ENCODE measurements at regions not wholly inside any gene's neighbourhood (a gene's known extent, or its start where the extent isn't known, plus 50 kb on each side); places are given as distances from the start of the nearest gene placed in this dataset.
"Not testable (repeated sequence)": the region's sequence is repeated elsewhere in the genome, so short reads cannot be mapped to it uniquely, and the experiment has no call there.

DNA sequence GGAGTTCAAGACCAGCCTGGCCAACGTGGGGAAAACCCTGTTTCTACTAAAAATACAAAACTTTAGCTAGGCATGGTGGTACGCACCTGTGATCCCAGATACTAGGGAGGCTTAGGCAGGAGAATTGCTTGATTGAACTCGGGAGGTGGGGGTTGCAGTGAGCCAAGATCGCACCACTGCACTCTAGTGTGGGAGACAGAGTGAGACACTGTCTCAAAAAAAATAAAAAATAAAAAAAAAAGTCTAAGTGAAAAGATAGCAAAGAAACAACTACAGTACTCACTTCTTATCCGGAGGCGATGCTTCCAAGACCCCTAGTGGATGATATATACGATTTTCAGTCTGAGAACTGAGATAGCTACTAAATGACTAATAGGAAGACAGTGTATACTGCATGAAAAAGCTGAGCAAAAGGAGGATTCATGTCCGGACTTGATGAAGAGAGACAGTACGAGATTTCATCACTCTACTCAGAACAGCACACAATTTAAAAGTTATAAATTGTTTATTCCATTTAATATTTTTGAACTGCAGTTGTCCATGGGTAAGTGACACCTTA is 138.7 kb upstream of the GOLGA6L6 start:
- DNase-seq (ENCODE audit: low spot score) = not testable (repeated sequence)

DNA sequence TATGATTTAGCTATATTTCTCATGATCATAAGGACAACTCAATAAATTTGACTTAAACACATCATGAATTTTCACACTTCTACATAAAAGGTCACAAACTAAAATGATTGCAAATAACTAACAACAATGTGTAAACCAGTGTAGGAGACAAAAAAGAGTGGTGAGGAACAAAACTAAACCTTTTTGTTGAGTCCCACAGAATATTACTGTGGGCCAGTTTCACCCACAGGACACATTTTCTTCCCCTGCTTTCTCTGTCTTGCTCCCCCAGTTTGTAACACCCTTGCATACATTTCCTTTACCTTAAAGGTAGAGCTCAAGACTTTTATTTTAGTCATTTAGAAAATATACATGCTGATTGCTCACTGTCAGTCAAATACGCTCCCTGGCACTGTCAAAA is 130.9 kb upstream of the GOLGA6L6 start:
- DNase-seq (ENCODE audit: low spot score) = no peak

DNA sequence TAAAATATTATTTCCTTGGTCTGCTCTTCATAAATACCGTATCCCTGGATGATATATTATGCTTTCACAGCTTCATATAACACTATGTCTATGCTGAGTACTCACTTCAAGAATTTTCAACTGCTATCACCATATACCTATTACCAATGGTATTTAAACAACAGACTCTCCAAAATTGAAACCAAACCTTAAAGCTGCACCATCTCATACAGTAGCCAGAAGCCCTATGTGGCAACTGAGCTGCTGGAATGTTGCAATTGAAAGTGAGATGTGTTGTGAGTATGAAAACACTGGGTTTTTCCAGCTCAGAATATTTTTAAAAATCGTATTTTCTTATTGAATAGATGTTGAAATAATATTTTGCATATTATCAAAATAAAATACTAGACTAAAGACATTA is 130.1 kb upstream of the GOLGA6L6 start:
- DNase-seq (ENCODE audit: low spot score) = no peak

DNA sequence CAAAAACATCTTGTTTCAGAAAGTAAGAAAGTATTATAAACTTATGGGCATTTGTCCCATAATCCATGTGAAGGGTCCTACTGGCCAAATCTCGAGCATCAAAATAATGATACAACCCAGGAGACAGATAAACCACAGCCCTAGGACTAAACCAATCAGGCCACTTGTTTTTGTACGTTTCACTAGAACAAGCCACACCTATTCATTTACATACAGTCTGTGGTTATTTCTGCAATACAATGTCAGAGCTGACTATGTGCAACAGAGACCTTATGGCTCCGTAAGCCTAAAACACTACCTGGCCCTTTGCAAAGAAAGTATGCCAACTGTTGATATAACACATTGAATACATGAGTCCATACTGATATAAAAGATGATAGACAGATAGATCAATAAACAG is 124.8 kb upstream of the GOLGA6L6 start:
- DNase-seq (ENCODE audit: low spot score) = not testable (repeated sequence)

DNA sequence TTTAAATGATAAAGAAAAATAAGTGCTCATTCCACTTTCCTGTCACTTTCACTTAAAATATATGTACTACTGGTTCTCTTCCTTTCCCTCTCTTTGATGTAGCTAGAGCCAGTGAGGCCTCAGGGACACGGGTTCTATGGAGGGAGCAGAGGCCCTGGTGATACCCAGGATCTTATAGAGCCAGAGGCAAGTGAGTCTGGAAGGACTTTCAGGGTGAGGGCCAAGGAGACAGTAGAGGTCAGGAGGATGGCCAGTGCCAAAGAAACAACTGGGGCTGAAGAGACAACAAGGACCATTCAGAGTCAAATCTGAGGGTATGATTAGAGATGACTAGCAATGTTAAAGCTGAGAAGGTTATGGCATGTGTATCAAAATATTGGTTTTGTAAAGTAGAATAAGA is 124.1 kb upstream of the GOLGA6L6 start:
- no peak for DNase-seq (ENCODE audit: low spot score)

DNA sequence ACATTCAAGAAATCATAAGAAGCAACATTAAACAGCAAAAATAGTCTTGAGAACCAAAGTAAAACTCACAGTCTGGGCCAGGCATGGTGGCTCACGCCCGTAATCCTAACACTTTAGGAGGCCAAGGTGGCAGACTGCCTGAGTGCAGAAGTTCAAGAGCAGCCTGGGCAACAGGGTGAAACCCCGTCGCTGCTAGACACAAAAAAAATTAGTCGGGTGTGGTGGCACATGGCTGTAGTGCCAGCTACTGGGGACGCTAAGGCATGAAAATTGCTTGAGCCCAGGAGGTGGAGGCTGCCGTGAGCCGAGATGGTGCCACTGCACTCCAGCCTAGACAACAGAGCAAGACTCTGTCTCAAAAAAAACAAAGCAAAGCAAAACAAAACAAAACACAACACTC is 117.7 kb upstream of the GOLGA6L6 start:
- DNase-seq (ENCODE audit: low spot score) = no peak

DNA sequence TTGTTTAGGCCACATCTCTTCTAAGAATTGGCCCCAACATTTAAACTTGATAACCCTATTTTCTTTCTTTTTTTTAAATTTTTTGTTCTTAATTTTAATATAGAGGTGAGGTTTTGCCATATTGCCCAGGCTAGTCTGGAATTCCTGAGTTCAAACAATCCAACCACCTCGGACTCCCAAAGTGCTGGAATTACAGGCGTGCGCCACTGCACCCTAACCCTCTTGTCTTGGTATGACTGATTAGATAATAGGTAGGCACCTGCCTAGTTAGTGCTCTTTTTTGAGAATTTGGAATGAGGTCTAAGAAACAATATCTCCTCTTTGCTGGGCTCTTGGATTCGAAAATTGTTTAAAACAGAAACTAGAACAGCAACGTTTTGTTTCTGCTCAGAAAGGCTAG is 116.4 kb upstream of the GOLGA6L6 start:
- no peak for DNase-seq (ENCODE audit: low spot score)

DNA sequence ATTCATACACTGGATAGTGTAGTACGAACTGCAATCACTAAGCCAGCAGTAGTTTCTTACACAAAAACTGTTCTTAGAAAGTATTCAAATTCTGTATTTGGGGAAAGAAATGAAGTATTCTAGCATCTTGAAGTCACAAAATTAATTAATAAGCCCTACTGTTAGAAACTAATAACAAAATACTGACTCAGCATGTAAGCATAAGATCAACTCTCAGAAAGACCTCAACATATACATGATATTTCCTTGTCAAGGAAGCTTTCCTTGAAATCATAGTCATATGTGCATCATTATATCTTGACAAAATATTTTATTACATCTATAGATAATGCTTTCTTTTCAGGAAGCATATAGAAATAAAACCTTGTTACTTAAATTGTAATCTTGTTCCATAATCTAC is 115.5 kb upstream of the GOLGA6L6 start:
- DNase-seq (ENCODE audit: low spot score) = no peak

DNA sequence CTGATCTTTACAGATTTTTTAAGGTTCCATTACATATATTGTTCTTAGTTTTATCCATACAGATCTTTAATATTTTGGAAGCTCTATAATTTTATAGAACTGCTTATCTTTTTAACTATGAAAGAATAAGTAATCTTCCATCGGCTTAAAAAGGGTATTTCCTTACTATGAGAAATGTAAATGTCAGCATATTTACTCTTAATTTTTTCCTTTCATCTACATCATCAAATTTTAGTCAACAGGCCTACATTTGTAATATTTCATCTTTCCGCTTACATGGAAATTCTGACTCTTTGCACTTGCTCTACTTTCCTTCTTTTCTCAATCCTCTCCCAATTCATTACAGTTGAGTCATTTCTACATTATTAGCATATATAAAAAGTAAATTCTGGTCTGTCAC is 111.3 kb upstream of the GOLGA6L6 start:
- no peak for DNase-seq (ENCODE audit: low spot score)

DNA sequence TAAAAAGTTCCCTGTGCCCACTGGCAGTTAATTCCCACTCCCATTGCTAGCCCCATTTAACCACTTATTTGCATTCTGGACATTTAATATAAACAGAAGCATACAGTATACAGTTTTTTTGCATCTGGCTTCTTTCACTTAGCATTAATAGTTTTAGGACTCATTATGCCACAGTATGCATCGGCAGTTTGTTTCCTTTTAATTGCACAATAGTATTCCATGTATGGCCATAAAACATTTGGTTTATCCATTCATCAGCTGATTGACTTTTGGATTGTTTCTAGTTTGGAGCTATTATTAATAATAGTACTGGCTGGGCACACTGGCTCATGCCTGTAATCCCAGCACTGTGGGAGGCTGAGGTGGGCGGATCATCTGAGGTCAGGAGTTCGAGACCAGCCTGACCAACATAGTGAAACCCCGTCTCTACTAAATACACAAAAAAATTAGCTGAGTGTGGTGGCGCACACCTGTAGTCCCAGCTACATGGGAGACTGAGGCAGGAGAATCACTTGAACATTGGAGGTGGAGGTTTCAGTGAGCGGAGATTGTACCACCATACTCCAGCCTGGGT is 106.9 kb upstream of the GOLGA6L6 start:
- not testable (repeated sequence) for DNase-seq (ENCODE audit: low spot score)

DNA sequence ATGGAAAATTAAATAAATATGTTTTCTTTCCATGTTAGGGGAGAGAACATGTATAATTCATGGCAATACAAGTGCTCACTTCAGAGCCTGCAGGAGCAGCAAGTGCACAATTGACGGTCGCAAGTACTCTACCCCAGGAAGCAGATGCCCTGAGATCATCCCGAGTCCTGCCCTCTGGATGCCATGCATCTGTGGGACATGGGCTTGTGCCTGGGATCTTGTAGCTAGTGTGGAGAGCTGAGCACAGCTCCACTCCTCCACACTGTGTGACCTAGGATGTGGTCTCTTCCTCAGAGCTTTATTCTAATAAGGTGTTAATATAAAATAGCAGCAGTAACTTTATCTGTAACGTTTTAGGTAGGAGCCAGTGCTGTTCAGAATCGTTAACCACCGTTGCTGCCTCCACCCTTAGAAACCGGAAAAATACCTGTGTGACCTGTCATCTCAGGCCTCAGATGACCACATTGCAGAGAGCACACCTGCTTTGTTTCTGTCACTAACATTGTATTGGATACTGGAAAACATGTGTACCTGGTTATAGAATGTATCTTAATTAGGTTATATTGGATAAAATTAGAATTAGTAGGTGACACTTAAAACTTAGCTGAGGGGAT is 105.0 kb upstream of the GOLGA6L6 start:
- no peak for DNase-seq (ENCODE audit: low spot score)

DNA sequence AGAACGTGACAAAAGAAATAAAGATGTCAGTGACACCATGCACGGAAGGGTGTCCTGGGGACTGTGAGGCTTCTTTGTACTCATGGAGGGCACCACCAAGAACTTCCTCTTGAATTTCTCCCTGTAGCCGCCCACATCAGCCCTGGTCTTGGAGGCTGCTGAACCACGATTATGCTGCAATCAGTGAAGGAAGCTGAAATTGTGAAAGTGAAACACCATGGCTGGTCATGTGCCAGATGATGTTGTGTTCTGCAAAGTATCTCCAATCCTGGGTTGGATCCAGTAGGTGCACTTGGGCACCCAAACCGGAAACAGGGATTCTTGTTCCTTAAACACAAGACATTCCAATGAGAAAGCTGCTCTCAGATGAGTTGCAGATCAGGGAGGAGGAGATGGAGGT is 104.4 kb upstream of the GOLGA6L6 start:
- DNase-seq (ENCODE audit: low spot score) = no peak

DNA sequence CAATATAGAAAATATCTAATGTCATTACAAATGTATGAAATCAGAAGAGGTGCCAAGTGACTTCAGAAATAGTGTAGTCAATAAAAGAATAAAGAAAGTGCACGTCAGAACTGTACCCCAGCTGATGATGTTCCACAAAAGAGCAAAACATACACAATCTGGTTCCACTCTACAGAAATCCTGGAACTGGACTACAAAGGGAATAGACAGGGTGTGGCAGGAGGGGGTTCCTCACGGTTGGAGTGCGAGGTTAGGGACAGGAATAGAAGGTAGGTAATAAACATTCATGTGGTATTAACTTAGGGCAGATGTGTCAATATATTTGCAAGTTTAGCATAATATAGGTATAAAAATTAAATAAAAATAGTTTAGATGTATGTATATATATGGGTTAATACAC is 103.3 kb upstream of the GOLGA6L6 start:
- DNase-seq (ENCODE audit: low spot score) = no peak

DNA sequence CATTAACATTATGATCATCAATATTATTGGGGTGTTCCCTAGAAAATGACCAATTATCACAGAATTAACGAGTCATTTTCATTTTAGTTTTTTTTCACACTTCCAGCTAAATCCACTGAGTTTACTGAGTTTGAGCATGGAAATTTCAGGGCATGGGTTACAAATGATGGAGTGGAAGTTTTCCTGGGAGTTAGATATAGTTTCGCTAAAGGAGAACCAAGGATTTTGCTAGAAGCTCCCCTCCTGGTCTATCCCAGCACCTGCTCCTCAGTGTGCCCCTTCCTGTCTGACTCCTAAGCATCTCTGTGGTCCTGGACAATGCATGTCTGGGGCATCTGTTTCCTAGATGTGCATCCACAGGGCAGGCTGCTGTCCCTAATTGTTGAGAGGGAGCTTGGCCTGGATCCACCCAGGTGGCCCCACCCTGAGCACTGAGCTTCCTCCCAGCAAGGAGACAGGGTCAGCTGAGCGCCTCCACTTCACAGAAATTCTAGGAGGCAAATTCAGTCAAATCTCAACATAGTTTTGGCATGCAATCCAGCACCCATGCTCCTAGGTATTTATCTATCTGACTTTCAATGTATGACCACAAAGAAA is 102.3 kb upstream of the GOLGA6L6 start:
- no peak for DNase-seq (ENCODE audit: low spot score)

DNA sequence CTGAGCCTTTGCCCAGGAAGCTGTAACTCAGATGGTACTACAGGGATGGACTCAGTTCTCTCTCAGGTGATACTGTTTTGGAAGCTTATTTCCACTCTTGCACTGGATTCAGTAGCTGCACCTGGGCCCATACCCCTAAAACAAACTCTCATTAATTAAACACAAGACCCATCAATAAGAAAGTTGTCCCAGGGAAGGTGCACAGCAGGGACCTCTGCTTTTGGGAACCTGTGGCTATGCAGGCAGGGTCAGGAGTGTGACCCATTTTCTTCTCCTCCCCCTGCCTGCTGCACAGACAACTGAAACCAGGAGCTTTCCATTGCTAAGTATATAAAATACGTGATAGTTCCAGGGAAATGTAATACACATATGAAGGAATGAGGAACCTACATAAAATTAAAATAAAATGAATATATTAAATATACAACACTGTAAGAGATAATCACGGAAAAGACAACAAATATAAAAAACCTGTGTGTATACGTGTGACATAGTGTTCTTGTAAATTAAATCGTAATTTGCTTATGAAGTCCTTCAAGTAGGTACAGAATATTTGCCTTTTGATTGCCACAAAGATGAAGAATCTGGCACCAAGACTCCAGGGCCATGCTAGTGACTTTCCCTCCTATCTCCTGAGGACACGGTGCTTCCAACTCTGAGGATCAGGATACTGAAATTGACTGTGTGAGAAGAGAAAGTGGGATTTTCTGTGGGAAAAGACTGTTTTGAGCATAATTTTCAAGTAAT is 101.6 kb upstream of the GOLGA6L6 start:
- no peak for DNase-seq (ENCODE audit: low spot score)

DNA sequence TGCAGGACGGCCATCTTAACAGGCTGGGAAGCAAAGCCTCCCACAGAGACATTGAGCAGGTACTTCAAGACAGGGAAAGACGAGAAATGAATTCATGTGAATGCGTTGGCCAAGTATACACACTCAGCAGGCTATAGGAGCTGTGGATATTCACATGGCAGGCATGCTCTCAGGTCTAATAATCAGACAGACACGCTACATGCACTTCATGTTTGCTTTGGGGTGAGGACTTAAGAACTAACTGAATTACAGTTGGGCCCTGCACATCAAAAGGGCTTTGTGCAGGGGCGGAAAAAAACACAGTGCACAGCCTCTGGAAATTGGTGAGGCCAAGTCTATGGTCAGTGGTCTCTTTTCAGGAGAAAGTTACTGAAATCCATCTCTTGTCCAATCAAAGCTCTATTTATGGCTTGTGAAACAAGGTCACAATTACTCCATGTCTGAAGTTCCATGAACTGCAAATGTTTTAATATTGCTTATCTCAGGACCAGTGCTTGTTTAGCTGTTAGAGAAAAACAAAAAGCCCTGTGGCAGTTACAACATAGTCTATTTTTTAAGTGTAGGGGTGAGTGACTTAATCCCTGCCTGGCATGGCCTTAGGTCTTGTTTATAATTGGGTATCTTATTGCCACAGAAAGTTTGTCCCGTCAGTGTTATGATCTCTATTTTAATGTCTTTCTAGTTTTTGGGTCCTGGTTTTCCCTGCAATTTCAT is 100.6 kb upstream of the GOLGA6L6 start:
- DNase-seq (ENCODE audit: low spot score) = no peak

DNA sequence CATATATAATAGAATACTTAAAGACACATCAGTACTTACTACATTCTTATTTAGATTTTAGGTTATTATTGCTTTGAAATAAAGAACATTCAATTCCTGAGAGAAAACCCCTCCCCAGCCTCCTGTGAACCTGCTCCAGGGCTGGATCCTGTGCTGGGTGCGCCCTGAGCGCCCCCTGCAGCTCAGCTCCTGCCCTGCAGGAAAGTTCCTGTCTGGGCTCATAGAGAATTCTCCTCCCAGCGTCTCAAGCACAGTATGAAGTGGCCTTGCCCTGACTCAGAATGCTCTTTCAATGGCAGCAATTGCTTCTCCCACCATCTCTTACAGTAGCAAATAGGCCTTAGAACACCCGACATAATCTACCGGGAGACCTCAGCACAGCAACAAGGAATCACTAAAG is 98.8 kb upstream of the GOLGA6L6 start:
- DNase-seq (ENCODE audit: low spot score) = not testable (repeated sequence)

DNA sequence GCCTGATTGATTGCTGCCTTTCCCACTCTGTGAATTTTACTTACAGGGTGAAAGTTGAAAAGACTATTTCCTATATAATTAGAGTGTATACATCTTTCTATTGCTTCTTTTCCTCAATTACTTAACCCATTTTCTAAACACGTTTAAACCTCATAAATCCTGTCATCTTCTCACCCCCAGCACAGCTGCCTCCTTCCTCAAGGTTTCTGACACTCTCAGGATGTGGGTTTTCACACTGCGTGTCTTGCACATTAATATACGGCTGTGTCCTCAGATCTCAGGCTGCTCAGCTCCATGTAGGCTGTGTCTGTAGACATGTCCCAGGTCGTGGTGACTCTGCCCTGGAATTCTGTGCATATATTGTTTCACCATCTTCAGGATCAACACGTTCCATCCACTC is 97.6 kb upstream of the GOLGA6L6 start:
- not testable (repeated sequence) for DNase-seq (ENCODE audit: low spot score)

DNA sequence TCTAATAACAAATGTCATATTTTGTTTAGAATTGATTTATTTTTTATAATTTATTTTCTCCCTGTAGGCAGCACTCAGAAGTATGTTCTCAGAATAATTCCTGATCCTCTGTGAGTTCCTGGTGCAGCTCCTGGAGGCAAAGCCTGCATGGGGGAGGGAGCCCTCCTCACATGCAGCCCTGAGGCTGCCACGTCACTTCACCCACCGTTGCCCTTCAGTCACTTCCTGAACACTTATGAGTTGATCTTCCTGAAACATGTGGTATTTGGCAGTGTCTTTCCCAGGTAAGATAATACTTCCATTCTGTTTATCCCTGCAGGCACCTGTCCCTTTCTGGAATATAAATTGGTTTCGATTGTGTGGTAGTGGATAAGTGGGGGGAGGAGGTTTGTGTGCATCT is 95.9 kb upstream of the GOLGA6L6 start:
- DNase-seq (ENCODE audit: low spot score) = not testable (repeated sequence)

DNA sequence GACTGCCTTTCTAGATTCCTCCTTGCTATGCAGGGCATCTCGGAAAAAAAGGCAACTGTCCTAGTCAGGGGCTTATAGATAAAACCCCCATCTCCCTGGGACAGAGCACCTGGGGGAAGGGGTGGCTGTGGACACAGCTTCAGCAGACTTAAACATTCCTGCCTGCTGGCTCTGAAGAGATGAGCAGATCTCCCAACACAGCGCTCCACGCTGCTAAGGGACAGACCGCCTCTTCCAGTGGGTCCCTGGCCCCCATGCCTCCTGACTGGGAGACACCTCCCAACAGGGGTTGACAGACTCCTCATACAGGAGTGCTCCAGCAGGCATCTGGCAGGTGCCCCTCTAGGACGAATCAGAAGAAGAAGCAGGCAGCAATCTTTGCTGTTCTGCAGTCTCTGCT is 87.9 kb upstream of the GOLGA6L6 start:
- not testable (repeated sequence) for DNase-seq (ENCODE audit: low spot score)

DNA sequence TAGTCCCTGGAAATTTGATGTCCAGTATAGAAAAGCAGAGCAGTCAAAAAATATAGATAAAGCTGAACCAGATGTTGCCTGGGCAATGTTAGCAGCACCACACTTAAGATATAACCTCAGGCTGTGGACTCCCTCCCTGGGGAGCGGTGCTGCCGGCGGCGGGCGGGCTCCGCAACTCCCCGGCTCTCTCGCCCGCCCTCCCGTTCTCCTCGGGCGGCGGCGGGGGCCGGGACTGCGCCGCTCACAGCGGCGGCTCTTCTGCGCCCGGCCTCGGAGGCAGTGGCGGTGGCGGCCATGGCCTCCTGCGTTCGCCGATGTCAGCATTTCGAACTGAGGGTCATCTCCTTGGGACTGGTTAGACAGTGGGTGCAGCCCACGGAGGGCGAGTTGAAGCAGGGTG is 86.9 kb upstream of the GOLGA6L6 start:
- DNase-seq (ENCODE audit: low spot score) = not testable (repeated sequence)

DNA sequence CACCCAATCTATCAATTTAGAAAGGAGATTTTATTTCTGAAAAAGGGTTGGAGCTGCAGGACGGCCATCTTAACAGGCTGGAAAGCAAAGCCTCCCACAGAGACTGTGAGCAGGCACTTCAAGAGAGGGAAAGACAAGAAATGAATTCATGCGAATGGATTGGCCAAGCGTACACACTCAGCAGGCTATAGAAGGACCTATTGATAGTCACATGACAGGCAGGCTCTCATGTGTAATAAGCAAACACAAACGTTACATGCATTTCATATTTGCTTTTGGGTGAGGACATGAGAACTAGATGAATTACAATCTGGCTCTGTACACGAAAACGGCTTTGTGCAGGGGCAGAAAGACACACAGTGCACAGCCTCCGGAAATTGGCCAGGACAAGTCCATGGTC is 83.9 kb upstream of the GOLGA6L6 start:
- DNase-seq (ENCODE audit: low spot score) = not testable (repeated sequence)

Data from LoVo (cell line).